WTC11 (cell line): ENCODE measurements at regions not wholly inside any gene's neighbourhood (a gene's known extent, or its start where the extent isn't known, plus 50 kb on each side); places are given as distances from the start of the nearest gene placed in this dataset.

Experiments
- ATAC-seq: fragments of 200-7000 bp; cut with Tn5 transposase; 2 replicates; pipeline ENCODE4 v1.10.0; 2021; ENCODE audit warnings: mild to moderate bottlenecking, moderate library complexity
- CTCF ChIA-PET: fragments of 300-600 bp; sonication (Branson Sonifier 250); formaldehyde crosslinking; loops from one replicate; lab custom pipeline; 2021; ENCODE audit warnings: antibody characterized with exemption; lab: Charles Lee
- POLR2A ChIA-PET: fragments of 350-600 bp; sonication (Branson Sonifier 250); formaldehyde crosslinking; loops from one replicate; lab custom pipeline; 2021; ENCODE audit warnings: antibody characterized with exemption; lab: Charles Lee
- DNase-seq: peaks from one replicate; pipeline ENCODE4 v3.0.0; 2021; ENCODE audit warnings: low spot score
- H3K27ac Mint-ChIP-seq: 2 replicates; pipeline ENCODE4 v1.8.0; 2021; ENCODE audit warnings: mixed read lengths
- H3K27me3 Mint-ChIP-seq: 2 replicates; pipeline ENCODE4 v1.8.0; 2021; ENCODE audit warnings: low read depth, mild to moderate bottlenecking, moderate library complexity, mixed read lengths
- H3K36me3 Mint-ChIP-seq: 2 replicates; pipeline ENCODE4 v1.8.0; 2021; ENCODE audit warnings: mixed read lengths
- H3K4me1 Mint-ChIP-seq: 2 replicates; pipeline ENCODE4 v1.8.0; 2022; ENCODE audit warnings: mixed read lengths
- H3K4me3 Mint-ChIP-seq: 2 replicates; pipeline ENCODE4 v1.8.0; 2021; ENCODE audit warnings: mild to moderate bottlenecking, moderate library complexity, mixed read lengths
- H3K9me3 Mint-ChIP-seq: 2 replicates; pipeline ENCODE4 v1.8.0; 2021; ENCODE audit warnings: mixed read lengths
- ATF1 ChIP-seq: sonication (generic); formaldehyde crosslinking; IDR thresholded peaks from 2 replicates; pipeline ENCODE4 v1.8.1; 2023; ENCODE audit warnings: mild to moderate bottlenecking, moderate library complexity, missing genetic modification reagents
- ATF3 ChIP-seq: sonication (generic); formaldehyde crosslinking; conservative IDR thresholded peaks from 2 replicates; pipeline ENCODE4 v1.8.1; 2022; ENCODE audit warnings: mild to moderate bottlenecking, missing genetic modification reagents
- CBFB ChIP-seq: sonication (generic); formaldehyde crosslinking; IDR thresholded peaks from 2 replicates; pipeline ENCODE4 v1.8.1; 2022; ENCODE audit warnings: mild to moderate bottlenecking, low read depth, missing genetic modification reagents
- CREB1 ChIP-seq: sonication (generic); formaldehyde crosslinking; IDR thresholded peaks from 2 replicates; pipeline ENCODE4 v1.8.0; 2023; ENCODE audit warnings: mild to moderate bottlenecking, missing genetic modification reagents
- CREM ChIP-seq: sonication (generic); formaldehyde crosslinking; IDR thresholded peaks from 2 replicates; pipeline ENCODE4 v1.8.1; 2022; ENCODE audit warnings: mild to moderate bottlenecking, missing genetic modification reagents, moderate library complexity
- ERG ChIP-seq: fragments of 250-450 bp; sonication (Bioruptor Pico); IDR thresholded peaks from 2 replicates; pipeline ENCODE4 v1.8.0; 2021; ENCODE audit warnings: mild to moderate bottlenecking
- ESRRA ChIP-seq: sonication (generic); formaldehyde crosslinking; IDR thresholded peaks from 2 replicates; pipeline ENCODE4 v1.8.1; 2022; ENCODE audit warnings: mild to moderate bottlenecking, missing genetic modification reagents, borderline replicate concordance
- FOXJ3 ChIP-seq: sonication (generic); formaldehyde crosslinking; IDR thresholded peaks from 2 replicates; pipeline ENCODE4 v1.9.0; 2021; ENCODE audit warnings: missing genetic modification reagents, mild to moderate bottlenecking, borderline replicate concordance
- FOXP1 ChIP-seq: sonication (generic); formaldehyde crosslinking; IDR thresholded peaks from 2 replicates; pipeline ENCODE4 v1.8.0; 2022; ENCODE audit warnings: missing genetic modification reagents, mild to moderate bottlenecking, moderate library complexity, borderline replicate concordance
- FOXP4 ChIP-seq: sonication (generic); formaldehyde crosslinking; IDR thresholded peaks from 2 replicates; pipeline ENCODE4 v1.8.0; 2022; ENCODE audit warnings: mild to moderate bottlenecking, missing genetic modification reagents
- HMGA2 ChIP-seq: fragments of 250-450 bp; sonication (Bioruptor Pico); IDR thresholded peaks from 2 replicates; pipeline ENCODE4 v1.4.0; 2021; ENCODE audit warnings: mild to moderate bottlenecking, moderate library complexity
- JUN ChIP-seq: sonication (generic); formaldehyde crosslinking; IDR thresholded peaks from 2 replicates; pipeline ENCODE4 v1.8.0; 2023; ENCODE audit warnings: mild to moderate bottlenecking, missing genetic modification reagents
- KAT7 ChIP-seq: sonication (generic); formaldehyde crosslinking; IDR thresholded peaks from 2 replicates; pipeline ENCODE4 v1.8.1; 2023; ENCODE audit warnings: missing genetic modification reagents, mild to moderate bottlenecking, borderline replicate concordance
- MAX ChIP-seq: sonication (generic); formaldehyde crosslinking; IDR thresholded peaks from 2 replicates; pipeline ENCODE4 v1.8.0; 2022; ENCODE audit warnings: mild to moderate bottlenecking, missing genetic modification reagents
- NFYB ChIP-seq: sonication (generic); formaldehyde crosslinking; conservative IDR thresholded peaks from 2 replicates; pipeline ENCODE4 v1.8.0; 2022; ENCODE audit warnings: low read depth, missing genetic modification reagents
- NR1H2 ChIP-seq: sonication (generic); formaldehyde crosslinking; IDR thresholded peaks from 2 replicates; pipeline ENCODE4 v1.9.0; 2021; ENCODE audit warnings: mild to moderate bottlenecking, moderate library complexity, missing genetic modification reagents
- PRDM15 ChIP-seq: sonication (generic); formaldehyde crosslinking; IDR thresholded peaks from 2 replicates; pipeline ENCODE4 v1.8.0; 2022; ENCODE audit warnings: missing genetic modification reagents
- PREB ChIP-seq: sonication (generic); formaldehyde crosslinking; IDR thresholded peaks from 2 replicates; pipeline ENCODE4 v1.8.1; 2022; ENCODE audit warnings: mild to moderate bottlenecking, missing genetic modification reagents, moderate library complexity, borderline replicate concordance
- TEAD1 ChIP-seq: sonication (generic); formaldehyde crosslinking; IDR thresholded peaks from 2 replicates; pipeline ENCODE4 v1.8.0; 2022; ENCODE audit warnings: mild to moderate bottlenecking, missing genetic modification reagents
- ZMAT4 ChIP-seq: fragments of 250-450 bp; sonication (Bioruptor Pico); IDR thresholded peaks from 2 replicates; pipeline ENCODE4 v1.9.0; 2021; ENCODE audit warnings: mild to moderate bottlenecking
- ZNF232 ChIP-seq: sonication (generic); formaldehyde crosslinking; IDR thresholded peaks from 2 replicates; pipeline ENCODE4 v1.8.0; 2022; ENCODE audit warnings: mild to moderate bottlenecking, missing genetic modification reagents
- ZNF532 ChIP-seq: fragments of 250-450 bp; sonication (Bioruptor Pico); IDR thresholded peaks from 2 replicates; pipeline ENCODE4 v1.9.0; 2021; ENCODE audit warnings: mild to moderate bottlenecking, borderline replicate concordance

GRCh38 chr16:63188086-63188771 is 1152.0 kb upstream of the CDH8 start:
- ATAC-seq (no peak), DNase-seq (no peak)
- POLR2A ChIA-PET = no interaction called here
- Mint-ChIP-seq H3K36me3 (no peaks in the 10 kb centered on the region), H3K9me3 (no peaks in the 10 kb centered on the region), H3K4me1 (peaks cover 30% of the 10 kb centered on the region), H3K27me3 (no peaks in the 10 kb centered on the region), H3K27ac (no peak overlapping the region), H3K4me3 (no peak overlapping the region)
- TF ChIP-seq TEAD1 (CRISPR knock-in tag) = no peak
- TF ChIP-seq CREM (CRISPR knock-in tag) = no peak
- no peak for TF ChIP-seq ESRRA (CRISPR knock-in tag)
- no peak for TF ChIP-seq HMGA2
- TF ChIP-seq PRDM15 (CRISPR knock-in tag) = no peak
- TF ChIP-seq ZNF232 = no peak
- no peak for TF ChIP-seq PREB (CRISPR knock-in tag)
- TF ChIP-seq FOXP4 (CRISPR knock-in tag) = no peak
- TF ChIP-seq ZNF532 (CRISPR knock-in tag) = no peak
- TF ChIP-seq ZMAT4 (CRISPR knock-in tag) = no peak
- TF ChIP-seq FOXJ3 (CRISPR knock-in tag) = no peak
- no peak for TF ChIP-seq CREB1 (CRISPR knock-in tag)
- CTCF ChIA-PET = no interaction called here

GRCh38 chr16:63187638-63188037 is 1151.4 kb upstream of the CDH8 start:
- Mint-ChIP-seq H3K9me3 (no peaks in the 10 kb centered on the region), H3K27ac (no peak overlapping the region), H3K27me3 (no peaks in the 10 kb centered on the region), H3K4me1 (peaks cover 33% of the 10 kb centered on the region), H3K36me3 (no peaks in the 10 kb centered on the region), H3K4me3 (no peak overlapping the region)
- ChIA-PET CTCF (no interaction called here), POLR2A (no interaction called here)
- no peak for DNase-seq
- no peak for ATAC-seq
- TF ChIP-seq NR1H2 (CRISPR knock-in tag) (no peak), MAX (CRISPR knock-in tag) (no peak), ESRRA (CRISPR knock-in tag) (no peak), ATF3 (CRISPR knock-in tag) (no peak), CBFB (CRISPR knock-in tag) (no peak), ATF1 (CRISPR knock-in tag) (no peak), ERG (no peak), FOXP1 (CRISPR knock-in tag) (no peak), NFYB (CRISPR knock-in tag) (no peak), JUN (CRISPR knock-in tag) (no peak), TEAD1 (CRISPR knock-in tag) (no peak), KAT7 (CRISPR knock-in tag) (no peak)
